MM.1S (cell line): ENCODE measurements at regions not wholly inside any gene's neighbourhood (a gene's known extent, or its start where the extent isn't known, plus 50 kb on each side); places are given as distances from the start of the nearest gene placed in this dataset.

Experiments used
- DNase-seq: peaks from one replicate; pipeline ENCODE4 v3.0.0-alpha.2; 2015
- H2AFZ ChIP-seq: fragments of 300-600 bp; sonication (generic); 2 replicates; pipeline ENCODE4 v1.6.0; 2016; ENCODE audit warnings: antibody characterized with exemption, low read length
- H3F3A ChIP-seq: fragments of 300-600 bp; sonication (generic); 2 replicates; pipeline ENCODE4 v1.6.1; 2016; ENCODE audit warnings: mild to moderate bottlenecking, antibody characterized with exemption, low read length, moderate library complexity, mixed read lengths; ENCODE audit not compliant: insufficient read depth
- H3K27ac ChIP-seq: fragments of 300-600 bp; sonication (generic); 2 replicates; pipeline ENCODE4 v1.5.1; 2016; ENCODE audit warnings: mild to moderate bottlenecking, low read length
- H3K27me3 ChIP-seq: fragments of 300-600 bp; sonication (generic); replicated peaks from 2 replicates; pipeline ENCODE4 v1.6.0; 2016; ENCODE audit warnings: low read length; ENCODE audit not compliant: insufficient read depth
- H3K36me3 ChIP-seq: fragments of 300-600 bp; sonication (generic); replicated peaks from 2 replicates; pipeline ENCODE4 v1.6.1; 2016; ENCODE audit warnings: mild to moderate bottlenecking, low read length, mixed read lengths; ENCODE audit not compliant: insufficient read depth
- H3K4me1 ChIP-seq: fragments of 300-600 bp; sonication (generic); 2 replicates; pipeline ENCODE4 v1.6.1; 2016; ENCODE audit warnings: low read length, mixed read lengths
- H3K4me2 ChIP-seq: fragments of 300-600 bp; sonication (generic); 2 replicates; pipeline ENCODE4 v1.6.0; 2016; ENCODE audit warnings: low read depth, low read length
- H3K4me3 ChIP-seq: fragments of 300-600 bp; sonication (generic); 2 replicates; pipeline ENCODE4 v1.5.1; 2016; ENCODE audit warnings: low read length, mixed read lengths
- H3K79me2 ChIP-seq: fragments of 300-600 bp; sonication (generic); 2 replicates; pipeline ENCODE4 v1.6.1; 2016; ENCODE audit warnings: mixed run types, low read length, mixed read lengths
- H3K9ac ChIP-seq: fragments of 300-600 bp; sonication (generic); 2 replicates; pipeline ENCODE4 v1.6.1; 2016; ENCODE audit warnings: low read length, mixed read lengths
- H3K9me2 ChIP-seq: fragments of 300-600 bp; sonication (generic); replicated peaks from 2 replicates; pipeline ENCODE4 v1.6.1; 2016; ENCODE audit warnings: mild to moderate bottlenecking, low read length, mixed read lengths; ENCODE audit not compliant: insufficient read depth
- H3K9me3 ChIP-seq: fragments of 300-600 bp; sonication (generic); replicated peaks from 2 replicates; pipeline ENCODE4 v1.6.1; 2016; ENCODE audit warnings: mild to moderate bottlenecking, low read length, mixed read lengths; ENCODE audit not compliant: insufficient read depth
- H4K20me1 ChIP-seq: fragments of 300-600 bp; sonication (generic); 2 replicates; pipeline ENCODE4 v1.6.1; 2016; ENCODE audit warnings: mild to moderate bottlenecking, low read length, moderate library complexity, mixed read lengths; ENCODE audit not compliant: insufficient read depth
- EZH2 ChIP-seq: fragments of 300-600 bp; sonication (generic); optimal IDR thresholded peaks from 2 replicates; pipeline ENCODE3; 2017; ENCODE audit warnings: low read depth, mild to moderate bottlenecking, antibody characterized with exemption, low read length, mixed read lengths
- EZH2phosphoT487 ChIP-seq: fragments of 300-600 bp; sonication (generic); IDR thresholded peaks from 2 replicates; pipeline ENCODE4 v1.6.1; 2018; ENCODE audit warnings: antibody characterized with exemption, low read length
- TF ChIP-seq, protein P1 (sequence below): fragments of 300-600 bp; sonication (generic); IDR thresholded peaks from 2 replicates; pipeline ENCODE4 v1.5.1; 2016; ENCODE audit warnings: antibody characterized with exemption, low read length, mixed read lengths

DNA sequence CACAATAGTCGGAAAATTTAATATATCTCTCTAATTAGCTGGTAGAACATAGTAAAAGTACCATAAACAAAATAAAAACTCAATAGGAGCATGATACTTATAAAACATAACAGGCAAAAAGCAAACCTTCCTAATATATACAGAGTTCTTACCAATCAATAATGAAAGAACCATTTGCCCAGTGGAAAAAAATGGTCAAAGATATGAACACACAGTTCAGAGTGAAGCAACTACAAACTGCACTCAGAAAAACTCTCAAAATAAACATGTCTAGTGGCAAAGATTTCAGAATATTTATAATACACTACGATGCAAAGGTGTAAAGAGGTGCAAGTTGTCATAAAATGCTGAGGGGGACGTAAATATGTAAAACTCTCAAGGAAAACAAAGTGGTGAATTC is 576.2 kb upstream of the CTNND2 start:
- Histone ChIP-seq H3K9me3 (no peaks in the 10 kb centered on the region), H3K27ac (no peak overlapping the region), H4K20me1 (no peaks in the 10 kb centered on the region), H3K4me1 (no peaks in the 10 kb centered on the region), H3F3A (no peaks in the 10 kb centered on the region), H3K9me2 (no peaks in the 10 kb centered on the region), H3K4me3 (no peak overlapping the region), H3K9ac (no peak overlapping the region), H2AFZ (no peak overlapping the region), H3K27me3 (no peaks in the 10 kb centered on the region), H3K36me3 (no peaks in the 10 kb centered on the region), H3K79me2 (no peaks in the 10 kb centered on the region), H3K4me2 (no peak overlapping the region)
- DNase-seq, result no peak
- TF ChIP-seq, protein P1, sequence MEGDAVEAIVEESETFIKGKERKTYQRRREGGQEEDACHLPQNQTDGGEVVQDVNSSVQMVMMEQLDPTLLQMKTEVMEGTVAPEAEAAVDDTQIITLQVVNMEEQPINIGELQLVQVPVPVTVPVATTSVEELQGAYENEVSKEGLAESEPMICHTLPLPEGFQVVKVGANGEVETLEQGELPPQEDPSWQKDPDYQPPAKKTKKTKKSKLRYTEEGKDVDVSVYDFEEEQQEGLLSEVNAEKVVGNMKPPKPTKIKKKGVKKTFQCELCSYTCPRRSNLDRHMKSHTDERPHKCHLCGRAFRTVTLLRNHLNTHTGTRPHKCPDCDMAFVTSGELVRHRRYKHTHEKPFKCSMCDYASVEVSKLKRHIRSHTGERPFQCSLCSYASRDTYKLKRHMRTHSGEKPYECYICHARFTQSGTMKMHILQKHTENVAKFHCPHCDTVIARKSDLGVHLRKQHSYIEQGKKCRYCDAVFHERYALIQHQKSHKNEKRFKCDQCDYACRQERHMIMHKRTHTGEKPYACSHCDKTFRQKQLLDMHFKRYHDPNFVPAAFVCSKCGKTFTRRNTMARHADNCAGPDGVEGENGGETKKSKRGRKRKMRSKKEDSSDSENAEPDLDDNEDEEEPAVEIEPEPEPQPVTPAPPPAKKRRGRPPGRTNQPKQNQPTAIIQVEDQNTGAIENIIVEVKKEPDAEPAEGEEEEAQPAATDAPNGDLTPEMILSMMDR, result no peak
- TF ChIP-seq EZH2 (no peak), EZH2phosphoT487 (no peak)

DNA sequence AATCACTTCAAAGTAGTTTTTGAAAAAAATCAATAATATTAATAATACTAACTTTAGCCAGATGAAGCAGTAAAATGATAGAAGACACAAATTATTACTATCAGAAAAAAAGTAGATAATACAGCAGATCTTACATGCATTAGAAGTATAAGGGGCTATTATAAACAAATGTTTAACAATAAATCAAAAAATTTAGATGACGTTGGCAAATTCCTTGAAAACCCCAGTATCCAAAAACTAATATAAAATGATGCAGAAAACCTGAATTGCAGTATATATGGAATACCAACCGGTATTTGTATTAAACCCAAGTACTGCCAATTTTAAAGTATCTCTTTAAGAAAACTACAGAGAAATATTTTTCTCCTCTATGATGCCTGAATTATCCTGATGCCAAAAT is 573.3 kb upstream of the CTNND2 start:
- Histone ChIP-seq H3K9me3 (no peaks in the 10 kb centered on the region), H3F3A (no peaks in the 10 kb centered on the region), H3K79me2 (no peaks in the 10 kb centered on the region), H3K9ac (no peak overlapping the region), H3K27me3 (no peaks in the 10 kb centered on the region), H3K9me2 (no peaks in the 10 kb centered on the region), H3K4me2 (no peak overlapping the region), H3K36me3 (no peaks in the 10 kb centered on the region), H2AFZ (no peak overlapping the region), H3K4me3 (no peak overlapping the region), H4K20me1 (no peaks in the 10 kb centered on the region), H3K4me1 (no peaks in the 10 kb centered on the region), H3K27ac (no peak overlapping the region)
- no peak for DNase-seq
- TF ChIP-seq, protein P1, result no peak
- TF ChIP-seq EZH2phosphoT487 (no peak), EZH2 (no peak)

DNA sequence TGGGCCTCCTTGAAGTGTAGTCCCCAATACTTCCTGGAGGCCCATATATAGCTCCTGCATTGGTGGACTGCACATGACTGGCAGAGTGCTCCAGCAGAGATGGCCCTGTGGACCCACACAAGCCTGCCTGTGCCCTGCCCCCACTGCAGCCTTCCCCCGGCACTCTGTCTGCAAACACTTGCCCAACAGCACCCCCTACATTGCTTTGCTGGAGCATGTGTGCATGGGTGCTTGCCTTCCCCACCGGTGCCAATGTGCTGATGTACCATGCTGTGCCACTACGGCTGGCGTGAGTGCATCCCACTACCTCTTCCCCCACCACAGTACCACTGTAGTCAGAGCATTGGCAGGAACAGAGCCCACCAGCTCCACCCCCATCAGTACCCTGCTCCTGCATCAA is 563.6 kb upstream of the CTNND2 start:
- Histone ChIP-seq H3K4me1 (no peaks in the 10 kb centered on the region), H3K27me3 (no peaks in the 10 kb centered on the region), H4K20me1 (no peaks in the 10 kb centered on the region), H3K27ac (no peak overlapping the region), H3K36me3 (no peaks in the 10 kb centered on the region), H3K9ac (no peak overlapping the region), H3K9me3 (no peaks in the 10 kb centered on the region), H3F3A (no peaks in the 10 kb centered on the region), H3K4me2 (no peak overlapping the region), H2AFZ (no peak overlapping the region), H3K79me2 (no peaks in the 10 kb centered on the region), H3K9me2 (no peaks in the 10 kb centered on the region), H3K4me3 (no peak overlapping the region)
- TF ChIP-seq, protein P1, result no peak
- no peak for TF ChIP-seq EZH2
- DNase-seq, result no peak
